Duodenal mucosa (tissue), 2 donors: ENCODE measurements at regions not wholly inside any gene's neighbourhood (a gene's known extent, or its start where the extent isn't known, plus 50 kb on each side); places are given as distances from the start of the nearest gene placed in this dataset.

Source experiments
- H3K27ac ChIP-seq: one replicate; pipeline ENCODE4 v1.7.0; 2013; ENCODE audit warnings: low read depth, low read length
- H3K27me3 ChIP-seq, 2 donors: one replicate each; pipeline ENCODE4 v1.7.0; 2013; ENCODE audit warnings: low read length in 2 of 2, control low read depth in 1 of 2; ENCODE audit not compliant: insufficient read depth in 2 of 2, control insufficient read depth in 1 of 2
- H3K36me3 ChIP-seq, 2 donors: one replicate each; pipeline ENCODE4 v1.7.0; 2013; ENCODE audit warnings: low read length in 2 of 2, control low read depth in 1 of 2; ENCODE audit not compliant: insufficient read depth in 2 of 2, control insufficient read depth in 1 of 2
- H3K4me1 ChIP-seq, 2 donors: one replicate each; pipeline ENCODE4 v1.7.0; 2013; ENCODE audit warnings: low read length in 2 of 2, control low read depth in 1 of 2; ENCODE audit not compliant: insufficient read depth in 2 of 2, control insufficient read depth in 1 of 2
- H3K4me3 ChIP-seq, 2 donors: one replicate each; pipeline ENCODE4 v1.7.0; 2013; ENCODE audit warnings: low read length in 2 of 2, low read depth in 1 of 2
- H3K9ac ChIP-seq, 2 donors: one replicate each; pipeline ENCODE4 v1.7.0; 2013; ENCODE audit warnings: low read length in 2 of 2, low read depth in 1 of 2
- H3K9me3 ChIP-seq, 2 donors: one replicate each; pipeline ENCODE4 v1.7.0; 2013; ENCODE audit warnings: low read length in 2 of 2, control low read depth in 1 of 2; ENCODE audit not compliant: control insufficient read depth in 1 of 2

GRCh38 chr7:22610951-22611757, 111.2 kb upstream of the STEAP1B start:
- Histone ChIP-seq H3K36me3 (no peaks in the 10 kb centered on the region), H3K27me3 (no peaks in the 10 kb centered on the region), H3K4me3 (no peak overlapping the region), H3K27ac (no peak overlapping the region), H3K4me1 (no peaks in the 10 kb centered on the region), H3K9ac (no peak overlapping the region), H3K9me3 (no peaks in the 10 kb centered on the region)

GRCh38 chr7:22610263-22610662, 110.3 kb upstream of the STEAP1B start:
- Histone ChIP-seq H3K9me3 (no peaks in the 10 kb centered on the region), H3K4me3 (no peak overlapping the region), H3K36me3 (no peaks in the 10 kb centered on the region), H3K4me1 (no peaks in the 10 kb centered on the region), H3K27ac (no peak overlapping the region), H3K27me3 (no peaks in the 10 kb centered on the region), H3K9ac (no peak overlapping the region)

GRCh38 chr7:22607180-22607579, 107.2 kb upstream of the STEAP1B start:
- Histone ChIP-seq H3K9me3 (no peaks in the 10 kb centered on the region), H3K36me3 (no peaks in the 10 kb centered on the region), H3K27ac (no peak overlapping the region), H3K9ac (no peak overlapping the region), H3K27me3 (no peaks in the 10 kb centered on the region), H3K4me1 (no peaks in the 10 kb centered on the region), H3K4me3 (no peak overlapping the region)

GRCh38 chr7:22604246-22604645, 104.3 kb upstream of the STEAP1B start:
- no peak overlapping the region for H3K27ac ChIP-seq
- H3K4me3 ChIP-seq: no peak overlapping the region
- no peaks in the 10 kb centered on the region for H3K36me3 ChIP-seq
- H3K9ac ChIP-seq: no peak overlapping the region
- no peaks in the 10 kb centered on the region for H3K4me1 ChIP-seq
- no peaks in the 10 kb centered on the region for H3K9me3 ChIP-seq
- no peaks in the 10 kb centered on the region for H3K27me3 ChIP-seq

GRCh38 chr7:22601812-22602565, 102.0 kb upstream of the STEAP1B start:
- no peak overlapping the region for H3K9ac ChIP-seq

GRCh38 chr7:22601408-22601807, 101.4 kb upstream of the STEAP1B start:
- no peaks in the 10 kb centered on the region for H3K36me3 ChIP-seq
- H3K4me3 ChIP-seq: no peak overlapping the region
- H3K9ac ChIP-seq: no peak overlapping the region
- H3K27ac ChIP-seq: no peak overlapping the region
- H3K27me3 ChIP-seq: no peaks in the 10 kb centered on the region
- no peaks in the 10 kb centered on the region for H3K4me1 ChIP-seq
- H3K9me3 ChIP-seq: no peaks in the 10 kb centered on the region

More at GRCh38 chr7:22601812-22602565, 102.0 kb upstream of the STEAP1B start:
- H3K27me3 ChIP-seq: no peaks in the 10 kb centered on the region
- no peaks in the 10 kb centered on the region for H3K36me3 ChIP-seq
- H3K4me3 ChIP-seq: no peak overlapping the region
- no peaks in the 10 kb centered on the region for H3K4me1 ChIP-seq
- H3K27ac ChIP-seq: no peak overlapping the region
- H3K9me3 ChIP-seq: no peaks in the 10 kb centered on the region

GRCh38 chr7:22601003-22601402, 101.0 kb upstream of the STEAP1B start:
- no peaks in the 10 kb centered on the region for H3K4me1 ChIP-seq
- no peaks in the 10 kb centered on the region for H3K27me3 ChIP-seq
- H3K9ac ChIP-seq: no peak overlapping the region
- H3K27ac ChIP-seq: no peak overlapping the region
- H3K4me3 ChIP-seq: no peak overlapping the region
- no peaks in the 10 kb centered on the region for H3K36me3 ChIP-seq
- no peaks in the 10 kb centered on the region for H3K9me3 ChIP-seq

- Histone ChIP-seq H3K36me3 (no peaks in the 10 kb centered on the region), H3K27ac (no peak overlapping the region), H3K9ac (no peak overlapping the region), H3K9me3 (no peaks in the 10 kb centered on the region), H3K27me3 (no peaks in the 10 kb centered on the region), H3K4me1 (no peaks in the 10 kb centered on the region), H3K4me3 (no peak overlapping the region)
These were observed 98.4 kb upstream of the STEAP1B start for GRCh38 chr7:22598318-22598920.

GRCh38 chr7:22597844-22598243, 97.9 kb upstream of the STEAP1B start:
- H3K27ac ChIP-seq: no peak overlapping the region
- H3K27me3 ChIP-seq: no peaks in the 10 kb centered on the region
- H3K4me3 ChIP-seq: no peak overlapping the region
- H3K9ac ChIP-seq: no peak overlapping the region
- H3K9me3 ChIP-seq: no peaks in the 10 kb centered on the region
- H3K4me1 ChIP-seq: no peaks in the 10 kb centered on the region
- H3K36me3 ChIP-seq: no peaks in the 10 kb centered on the region

- Histone ChIP-seq H3K9me3 (no peaks in the 10 kb centered on the region), H3K36me3 (no peaks in the 10 kb centered on the region), H3K4me3 (no peak overlapping the region), H3K27ac (no peak overlapping the region), H3K4me1 (no peaks in the 10 kb centered on the region), H3K9ac (no peak overlapping the region), H3K27me3 (no peaks in the 10 kb centered on the region)
These were observed 96.9 kb upstream of the STEAP1B start for GRCh38 chr7:22596763-22597400.
